ENCODE measurements at regions not wholly inside any gene's neighbourhood (a gene's known extent, or its start where the extent isn't known, plus 50 kb on each side); places are given as distances from the start of the nearest gene placed in this dataset.

- no peak overlapping the region for H3K4me3 Mint-ChIP-seq
- peaks cover 31% of the 10 kb centered on the region for H3K27me3 Mint-ChIP-seq (ENCODE audit: low read depth)
- H3K4me1 Mint-ChIP-seq (ENCODE audit: low read depth) = no peaks in the 10 kb centered on the region
- no peak for ATAC-seq
- H3K36me3 Mint-ChIP-seq (ENCODE audit: insufficient read depth) = no peaks in the 10 kb centered on the region
- DNase-seq = no peak
- no peaks in the 10 kb centered on the region for H3K9me3 Mint-ChIP-seq
These were observed 60.4 kb upstream of the THY1 start for GRCh38 chr11:119483341-119483880.

DNA sequence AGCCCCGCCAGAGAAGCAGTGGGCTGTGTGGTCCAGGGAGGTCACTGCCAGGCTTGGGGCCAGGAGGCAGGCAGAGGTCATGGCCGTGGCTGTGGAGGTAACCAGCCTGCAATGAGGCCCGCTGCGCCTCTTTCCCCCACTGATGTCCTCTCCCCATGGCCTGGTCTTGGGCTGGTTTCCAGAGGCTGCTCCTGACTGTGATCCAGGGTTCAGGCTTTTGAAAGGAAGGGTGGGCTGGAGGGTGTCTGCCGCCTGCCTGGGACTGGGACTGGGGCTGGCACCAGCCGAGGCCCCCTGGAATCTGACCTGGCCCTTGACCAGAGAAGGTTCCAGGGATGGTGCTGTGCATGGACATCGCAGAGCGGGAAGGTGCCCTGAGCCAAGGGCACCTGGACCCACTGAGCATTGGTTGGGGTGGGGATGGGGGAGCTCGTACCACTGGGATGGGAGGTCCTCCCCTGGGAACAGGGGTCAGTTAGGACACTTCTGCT, 59.6 kb upstream of the THY1 start:
- no peaks in the 10 kb centered on the region for H3K36me3 Mint-ChIP-seq (ENCODE audit: insufficient read depth)
- H3K9me3 Mint-ChIP-seq = no peaks in the 10 kb centered on the region
- H3K4me3 Mint-ChIP-seq = no peak overlapping the region
- no peaks in the 10 kb centered on the region for H3K4me1 Mint-ChIP-seq (ENCODE audit: low read depth)
- DNase-seq = no peak
- H3K27me3 Mint-ChIP-seq (ENCODE audit: low read depth) = peaks cover 31% of the 10 kb centered on the region
- ATAC-seq = no peak

DNA sequence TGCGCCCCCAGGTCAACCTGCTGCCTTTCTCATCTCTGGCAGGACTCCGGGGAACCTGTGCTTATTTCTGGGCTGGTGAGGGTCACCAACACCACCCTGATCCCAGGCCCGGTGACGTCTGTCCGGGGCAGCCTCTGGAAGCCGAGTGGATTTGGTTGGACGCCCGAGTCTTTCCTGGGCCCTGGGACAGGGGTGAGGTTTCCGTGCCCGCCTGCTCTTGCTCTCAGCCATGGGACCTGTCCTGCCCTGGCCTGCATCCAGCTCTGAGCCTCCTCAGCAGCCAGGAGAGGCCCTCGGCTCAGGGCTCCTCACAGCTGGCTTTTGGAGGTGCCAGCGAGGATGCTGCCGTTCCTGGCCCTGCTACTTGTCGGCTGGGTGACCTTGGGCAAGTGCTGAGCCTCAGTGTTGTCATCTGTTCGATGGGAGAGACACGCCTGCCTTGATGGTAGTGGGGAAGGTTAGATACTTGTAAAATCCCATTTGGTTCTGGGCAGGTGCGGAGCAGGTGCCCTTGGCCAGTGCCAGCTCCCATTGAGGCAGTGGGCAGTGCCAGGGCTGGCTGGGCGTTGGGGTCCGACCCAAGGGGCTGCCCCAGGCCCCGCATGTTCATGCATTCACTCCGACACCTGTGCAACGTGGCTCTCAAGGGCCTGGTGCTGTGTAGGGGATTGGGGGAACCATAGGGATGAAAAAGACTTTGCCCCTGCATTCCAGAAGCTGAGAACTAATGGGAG, 58.9 kb upstream of the THY1 start:
- Mint-ChIP-seq H3K36me3 (ENCODE audit: insufficient read depth) (no peaks in the 10 kb centered on the region), H3K4me1 (ENCODE audit: low read depth) (no peaks in the 10 kb centered on the region), H3K4me3 (no peak overlapping the region), H3K9me3 (no peaks in the 10 kb centered on the region), H3K27me3 (ENCODE audit: low read depth) (peaks cover 31% of the 10 kb centered on the region)
- no peak for ATAC-seq
- DNase-seq = no peak

DNA sequence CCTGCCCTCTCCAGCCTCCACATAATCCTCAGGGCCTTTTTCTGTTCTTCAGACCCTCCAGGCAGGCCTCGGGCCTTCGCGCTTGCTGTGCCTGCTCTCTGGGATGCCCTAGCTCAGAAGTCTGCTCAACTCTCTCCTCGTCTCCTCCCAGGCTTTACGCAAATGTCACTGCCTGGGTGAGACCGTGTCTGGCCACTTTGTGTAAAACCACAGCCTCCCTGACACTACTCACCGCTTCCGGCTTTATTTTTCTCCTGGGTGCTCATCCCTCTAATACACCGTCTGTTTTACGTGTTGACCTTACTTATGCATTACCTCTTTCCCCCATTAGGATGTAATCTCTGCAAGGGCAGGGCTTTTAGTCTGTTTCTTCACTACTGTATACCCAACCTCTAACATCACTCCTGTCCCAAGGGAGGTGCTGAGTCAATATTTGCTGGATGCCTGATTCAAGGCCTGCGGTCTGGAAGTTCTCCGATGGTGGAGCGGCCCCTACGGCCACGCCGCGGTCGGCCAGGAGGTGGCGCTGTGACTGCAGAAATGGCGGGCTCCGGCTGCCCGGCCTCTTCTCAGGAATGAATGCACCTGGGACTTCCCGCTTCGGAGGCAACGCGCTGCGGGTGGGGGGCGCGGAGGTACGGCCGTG, 58.2 kb upstream of the THY1 start:
- peak; percentile 74 to 76 for ATAC-seq
- no peak overlapping the region for H3K4me3 Mint-ChIP-seq
- DNase-seq = peak; percentile 55
- H3K9me3 Mint-ChIP-seq = no peaks in the 10 kb centered on the region
- H3K36me3 Mint-ChIP-seq (ENCODE audit: insufficient read depth) = no peaks in the 10 kb centered on the region
- peaks cover 32% of the 10 kb centered on the region for H3K27me3 Mint-ChIP-seq (ENCODE audit: low read depth)
- no peaks in the 10 kb centered on the region for H3K4me1 Mint-ChIP-seq (ENCODE audit: low read depth)

DNA sequence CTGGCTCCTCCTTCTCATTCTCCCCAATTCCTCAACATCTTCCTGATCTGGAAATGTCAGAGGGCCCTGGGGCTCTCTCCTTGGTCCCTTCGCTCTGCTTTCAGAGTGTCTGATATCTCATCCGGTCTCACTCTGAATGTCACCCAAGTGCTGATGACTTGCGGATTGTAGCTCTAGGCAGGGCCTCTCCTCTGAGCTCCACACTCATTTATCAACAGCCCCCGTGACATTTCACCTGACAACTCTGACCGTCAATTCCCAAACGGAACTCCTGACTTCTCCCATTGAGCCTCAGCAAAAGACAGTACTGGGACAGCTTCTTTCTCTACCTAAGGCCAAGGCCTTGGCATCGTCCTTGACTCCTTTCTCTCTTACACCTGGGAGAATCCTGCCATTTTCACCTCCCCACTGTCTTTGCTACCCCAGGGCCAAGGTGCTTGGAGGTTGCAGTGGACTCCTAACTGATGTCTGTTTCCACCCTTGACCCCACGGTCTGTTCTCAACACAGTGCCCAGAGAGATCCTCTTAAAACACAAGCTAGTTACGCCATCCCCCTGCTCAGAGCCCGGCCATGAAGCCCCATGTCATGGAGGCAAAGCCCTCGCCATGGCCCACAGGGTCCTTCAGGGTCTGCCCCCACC, 57.5 kb upstream of the THY1 start:
- peaks cover 32% of the 10 kb centered on the region for H3K27me3 Mint-ChIP-seq (ENCODE audit: low read depth)
- no peaks in the 10 kb centered on the region for H3K36me3 Mint-ChIP-seq (ENCODE audit: insufficient read depth)
- no peaks in the 10 kb centered on the region for H3K9me3 Mint-ChIP-seq
- no peak for ATAC-seq
- no peak for DNase-seq
- no peak overlapping the region for H3K4me3 Mint-ChIP-seq
- H3K4me1 Mint-ChIP-seq (ENCODE audit: low read depth) = no peaks in the 10 kb centered on the region

DNA sequence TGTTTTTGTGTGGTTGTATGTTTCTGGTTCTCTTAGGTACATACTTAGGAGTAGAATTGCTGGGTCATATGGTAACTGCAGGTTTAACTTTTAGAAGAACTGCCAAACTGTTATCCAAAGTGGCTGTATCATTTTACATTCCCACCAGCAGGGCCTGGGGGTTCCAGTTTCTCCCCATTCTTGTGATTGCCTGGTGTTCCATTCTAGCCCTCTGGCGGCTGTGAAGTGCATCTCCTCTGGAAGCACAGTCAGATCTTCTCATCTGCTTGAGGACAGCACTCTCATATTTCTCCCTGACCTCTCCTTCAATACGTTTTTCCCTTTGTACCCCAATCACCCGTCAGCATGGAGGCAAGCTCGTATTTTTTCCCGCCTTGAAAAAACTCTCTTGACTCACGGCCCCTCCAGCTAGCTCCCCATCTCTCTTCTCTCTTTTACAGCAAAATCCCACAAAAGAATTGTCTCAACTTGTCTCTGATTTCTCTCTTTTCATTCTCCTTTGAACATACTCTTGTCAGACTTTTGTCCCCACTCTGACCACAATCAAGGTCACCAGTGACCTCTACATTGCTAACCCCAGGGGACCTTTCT, 56.8 kb upstream of the THY1 start:
- H3K27me3 Mint-ChIP-seq (ENCODE audit: low read depth) = peaks cover 37% of the 10 kb centered on the region
- ATAC-seq (no peak), DNase-seq (no peak)
- H3K9me3 Mint-ChIP-seq = no peaks in the 10 kb centered on the region
- no peak overlapping the region for H3K4me3 Mint-ChIP-seq
- H3K4me1 Mint-ChIP-seq (ENCODE audit: low read depth) = no peaks in the 10 kb centered on the region
- no peaks in the 10 kb centered on the region for H3K36me3 Mint-ChIP-seq (ENCODE audit: insufficient read depth)

GRCh38 chr11:119478711-119479285, 55.8 kb upstream of the THY1 start:
- no peak for DNase-seq
- Mint-ChIP-seq H3K4me1 (ENCODE audit: low read depth) (no peaks in the 10 kb centered on the region), H3K9me3 (no peaks in the 10 kb centered on the region), H3K4me3 (no peak overlapping the region), H3K36me3 (ENCODE audit: insufficient read depth) (no peaks in the 10 kb centered on the region), H3K27me3 (ENCODE audit: low read depth) (peaks cover 39% of the 10 kb centered on the region)
- ATAC-seq = no peak

GRCh38 chr11:119476666-119477331, 53.8 kb upstream of the THY1 start:
- H3K9me3 Mint-ChIP-seq = no peaks in the 10 kb centered on the region
- DNase-seq = no peak
- H3K4me1 Mint-ChIP-seq (ENCODE audit: low read depth) = no peaks in the 10 kb centered on the region
- no peaks in the 10 kb centered on the region for H3K36me3 Mint-ChIP-seq (ENCODE audit: insufficient read depth)
- no peak for ATAC-seq
- H3K4me3 Mint-ChIP-seq = no peak overlapping the region
- peaks cover 42% of the 10 kb centered on the region for H3K27me3 Mint-ChIP-seq (ENCODE audit: low read depth)

DNA sequence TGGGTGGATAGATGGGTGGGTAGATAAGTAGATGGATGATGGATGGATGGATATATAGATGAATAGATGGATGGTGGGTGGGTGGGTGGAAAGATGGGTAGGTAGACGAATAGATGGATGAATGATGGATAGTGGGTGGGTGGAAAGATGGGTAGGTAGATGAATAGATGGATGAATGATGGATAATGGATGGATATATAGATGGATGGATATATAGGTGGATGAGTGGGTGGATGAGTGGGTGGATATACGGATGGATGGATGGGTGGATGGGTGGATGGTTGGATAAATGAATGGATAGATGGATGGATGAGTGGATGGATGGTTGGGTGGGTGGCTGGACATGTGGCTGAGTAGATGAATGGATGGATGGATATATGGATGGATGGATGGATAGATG, 53.1 kb upstream of the THY1 start:
- no peak for DNase-seq
- H3K4me1 Mint-ChIP-seq (ENCODE audit: low read depth) = no peaks in the 10 kb centered on the region
- H3K9me3 Mint-ChIP-seq = no peaks in the 10 kb centered on the region
- H3K27me3 Mint-ChIP-seq (ENCODE audit: low read depth) = peaks cover 43% of the 10 kb centered on the region
- no peak for ATAC-seq
- no peak overlapping the region for H3K4me3 Mint-ChIP-seq
- H3K36me3 Mint-ChIP-seq (ENCODE audit: insufficient read depth) = no peaks in the 10 kb centered on the region

GRCh38 chr11:119474682-119475596, 52.0 kb upstream of the THY1 start:
- DNase-seq (peak; percentile 32), ATAC-seq (peak; percentile 59 to 67)
- H3K4me3 Mint-ChIP-seq = no peak overlapping the region
- H3K36me3 Mint-ChIP-seq (ENCODE audit: insufficient read depth) = no peaks in the 10 kb centered on the region
- H3K4me1 Mint-ChIP-seq (ENCODE audit: low read depth) = no peaks in the 10 kb centered on the region
- H3K9me3 Mint-ChIP-seq = no peaks in the 10 kb centered on the region
- peaks cover 42% of the 10 kb centered on the region for H3K27me3 Mint-ChIP-seq (ENCODE audit: low read depth)

- ATAC-seq (no peak), DNase-seq (no peak)
- no peaks in the 10 kb centered on the region for H3K36me3 Mint-ChIP-seq (ENCODE audit: insufficient read depth)
- H3K4me1 Mint-ChIP-seq (ENCODE audit: low read depth) = no peaks in the 10 kb centered on the region
- H3K4me3 Mint-ChIP-seq = no peak overlapping the region
- H3K9me3 Mint-ChIP-seq = no peaks in the 10 kb centered on the region
- H3K27me3 Mint-ChIP-seq (ENCODE audit: low read depth) = peaks cover 45% of the 10 kb centered on the region
These were observed 51.1 kb upstream of the THY1 start for GRCh38 chr11:119473901-119474681.

DNA sequence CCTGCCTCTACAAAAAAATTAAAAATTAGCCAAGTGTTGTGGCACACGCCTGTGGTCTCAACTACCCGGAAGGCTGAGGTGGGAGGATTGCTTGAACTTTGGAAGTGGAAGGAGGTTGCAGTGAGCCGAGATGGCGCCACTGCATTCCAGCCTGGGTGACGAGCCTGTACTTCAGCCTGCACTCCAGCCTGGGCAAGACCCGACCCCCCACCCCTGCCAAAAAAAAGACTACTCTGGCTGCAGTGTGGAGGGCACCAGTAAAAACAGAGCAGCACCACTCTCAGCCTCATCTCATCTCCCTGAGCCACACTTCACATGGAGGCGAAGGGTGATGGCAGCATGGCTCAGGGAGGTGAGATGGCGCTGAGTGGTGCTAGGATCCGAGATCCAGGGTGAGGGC, 50.3 kb upstream of the THY1 start:
- Mint-ChIP-seq H3K4me1 (ENCODE audit: low read depth) (no peaks in the 10 kb centered on the region), H3K36me3 (ENCODE audit: insufficient read depth) (no peaks in the 10 kb centered on the region), H3K9me3 (no peaks in the 10 kb centered on the region), H3K4me3 (no peak overlapping the region), H3K27me3 (ENCODE audit: low read depth) (peaks cover 50% of the 10 kb centered on the region)
- no peak for ATAC-seq
- DNase-seq = no peak

Measured in activated T-cell treated with anti-CD3 and anti-CD28 coated beads, Interleukin-2, amount 50 U/mL, for 4 hours (primary cell).